ENCODE measurements at regions not wholly inside any gene's neighbourhood (a gene's known extent, or its start where the extent isn't known, plus 50 kb on each side); places are given as distances from the start of the nearest gene placed in this dataset.

DNA sequence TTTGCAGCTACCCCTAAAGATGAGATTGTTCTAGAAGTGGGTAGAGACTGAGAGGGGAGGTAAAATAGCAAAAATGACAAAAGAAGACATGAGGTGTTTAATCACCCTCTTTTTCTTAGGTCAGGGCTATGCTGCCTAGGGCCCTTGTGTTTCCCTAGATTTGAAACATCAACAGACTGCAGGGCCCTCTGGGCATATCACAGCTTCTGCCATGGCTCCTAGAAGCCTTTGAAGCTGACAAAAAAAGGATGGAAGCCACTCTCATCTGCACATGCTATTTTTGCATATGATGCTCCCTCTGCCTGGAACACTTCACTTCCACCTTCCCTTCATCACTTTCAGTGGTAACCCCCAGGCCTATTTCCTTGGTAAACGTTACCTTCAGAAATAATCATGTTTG, 68.1 kb downstream of the BTG1 start:
- TF ChIP-seq, protein P1, sequence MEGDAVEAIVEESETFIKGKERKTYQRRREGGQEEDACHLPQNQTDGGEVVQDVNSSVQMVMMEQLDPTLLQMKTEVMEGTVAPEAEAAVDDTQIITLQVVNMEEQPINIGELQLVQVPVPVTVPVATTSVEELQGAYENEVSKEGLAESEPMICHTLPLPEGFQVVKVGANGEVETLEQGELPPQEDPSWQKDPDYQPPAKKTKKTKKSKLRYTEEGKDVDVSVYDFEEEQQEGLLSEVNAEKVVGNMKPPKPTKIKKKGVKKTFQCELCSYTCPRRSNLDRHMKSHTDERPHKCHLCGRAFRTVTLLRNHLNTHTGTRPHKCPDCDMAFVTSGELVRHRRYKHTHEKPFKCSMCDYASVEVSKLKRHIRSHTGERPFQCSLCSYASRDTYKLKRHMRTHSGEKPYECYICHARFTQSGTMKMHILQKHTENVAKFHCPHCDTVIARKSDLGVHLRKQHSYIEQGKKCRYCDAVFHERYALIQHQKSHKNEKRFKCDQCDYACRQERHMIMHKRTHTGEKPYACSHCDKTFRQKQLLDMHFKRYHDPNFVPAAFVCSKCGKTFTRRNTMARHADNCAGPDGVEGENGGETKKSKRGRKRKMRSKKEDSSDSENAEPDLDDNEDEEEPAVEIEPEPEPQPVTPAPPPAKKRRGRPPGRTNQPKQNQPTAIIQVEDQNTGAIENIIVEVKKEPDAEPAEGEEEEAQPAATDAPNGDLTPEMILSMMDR (IDR thresholded peaks at IDR 0.05; ENCODE audit: insufficient read depth, low read length) = no peak
- TF ChIP-seq SPI1 (IDR thresholded peaks at IDR 0.05; ENCODE audit: borderline replicate concordance, low read depth) = no peak
- no peak for TF ChIP-seq POLR2AphosphoS5 (IDR thresholded peaks at IDR 0.05; ENCODE audit: low read depth)
- TF ChIP-seq, protein P2, sequence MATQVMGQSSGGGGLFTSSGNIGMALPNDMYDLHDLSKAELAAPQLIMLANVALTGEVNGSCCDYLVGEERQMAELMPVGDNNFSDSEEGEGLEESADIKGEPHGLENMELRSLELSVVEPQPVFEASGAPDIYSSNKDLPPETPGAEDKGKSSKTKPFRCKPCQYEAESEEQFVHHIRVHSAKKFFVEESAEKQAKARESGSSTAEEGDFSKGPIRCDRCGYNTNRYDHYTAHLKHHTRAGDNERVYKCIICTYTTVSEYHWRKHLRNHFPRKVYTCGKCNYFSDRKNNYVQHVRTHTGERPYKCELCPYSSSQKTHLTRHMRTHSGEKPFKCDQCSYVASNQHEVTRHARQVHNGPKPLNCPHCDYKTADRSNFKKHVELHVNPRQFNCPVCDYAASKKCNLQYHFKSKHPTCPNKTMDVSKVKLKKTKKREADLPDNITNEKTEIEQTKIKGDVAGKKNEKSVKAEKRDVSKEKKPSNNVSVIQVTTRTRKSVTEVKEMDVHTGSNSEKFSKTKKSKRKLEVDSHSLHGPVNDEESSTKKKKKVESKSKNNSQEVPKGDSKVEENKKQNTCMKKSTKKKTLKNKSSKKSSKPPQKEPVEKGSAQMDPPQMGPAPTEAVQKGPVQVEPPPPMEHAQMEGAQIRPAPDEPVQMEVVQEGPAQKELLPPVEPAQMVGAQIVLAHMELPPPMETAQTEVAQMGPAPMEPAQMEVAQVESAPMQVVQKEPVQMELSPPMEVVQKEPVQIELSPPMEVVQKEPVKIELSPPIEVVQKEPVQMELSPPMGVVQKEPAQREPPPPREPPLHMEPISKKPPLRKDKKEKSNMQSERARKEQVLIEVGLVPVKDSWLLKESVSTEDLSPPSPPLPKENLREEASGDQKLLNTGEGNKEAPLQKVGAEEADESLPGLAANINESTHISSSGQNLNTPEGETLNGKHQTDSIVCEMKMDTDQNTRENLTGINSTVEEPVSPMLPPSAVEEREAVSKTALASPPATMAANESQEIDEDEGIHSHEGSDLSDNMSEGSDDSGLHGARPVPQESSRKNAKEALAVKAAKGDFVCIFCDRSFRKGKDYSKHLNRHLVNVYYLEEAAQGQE (IDR thresholded peaks at IDR 0.05; ENCODE audit: insufficient replicate concordance, low read depth) = no peak
- no peak for TF ChIP-seq GABPA (IDR thresholded peaks at IDR 0.05; ENCODE audit: low read depth)
